HG03354 (cell line): ENCODE measurements at regions not wholly inside any gene's neighbourhood (a gene's known extent, or its start where the extent isn't known, plus 50 kb on each side); places are given as distances from the start of the nearest gene placed in this dataset.

ENCODE experiments used
- ATAC-seq: cut with Tn5 transposase; IDR thresholded peaks from one replicate; pipeline ENCODE4 v1.9.1; 2021; ENCODE audit warnings: mild to moderate bottlenecking; ENCODE audit not compliant: unreplicated experiment, poor library complexity, severe bottlenecking

GRCh38 chr4:175499735-175500352, 312.2 kb downstream of the GPM6A start:
- ATAC-seq = no peak

- no peak for ATAC-seq
Measured at GRCh38 chr4:175504318-175504717, 307.7 kb downstream of the GPM6A start.

GRCh38 chr4:175509320-175509719, 302.7 kb downstream of the GPM6A start:
- no peak for ATAC-seq

- ATAC-seq = no peak
Measured at GRCh38 chr4:175511861-175512260, 300.2 kb downstream of the GPM6A start.

- ATAC-seq = no peak
Measured at GRCh38 chr4:175514174-175514573, 297.9 kb downstream of the GPM6A start.

- no peak for ATAC-seq
Measured at GRCh38 chr4:175530655-175531054, 281.4 kb downstream of the GPM6A start.

GRCh38 chr4:175531405-175532091, 280.5 kb downstream of the GPM6A start:
- no peak for ATAC-seq

GRCh38 chr4:175536852-175537453, 275.1 kb downstream of the GPM6A start:
- ATAC-seq = peak; percentile 75

- no peak for ATAC-seq
Measured at GRCh38 chr4:175539498-175539897, 272.6 kb downstream of the GPM6A start.

- ATAC-seq = no peak
Measured at GRCh38 chr4:175540151-175540550, 271.9 kb downstream of the GPM6A start.

GRCh38 chr4:175540732-175541131, 271.3 kb downstream of the GPM6A start:
- ATAC-seq = no peak

- no peak for ATAC-seq
Measured at GRCh38 chr4:175542786-175543185, 269.3 kb downstream of the GPM6A start.

- no peak for ATAC-seq
Measured at GRCh38 chr4:175559126-175559525, 252.9 kb downstream of the GPM6A start.

- no peak for ATAC-seq
Measured at GRCh38 chr4:175559526-175559925, 252.5 kb downstream of the GPM6A start.

GRCh38 chr4:175560604-175561003, 251.5 kb downstream of the GPM6A start:
- ATAC-seq = no peak

- no peak for ATAC-seq
Measured at GRCh38 chr4:175561696-175562095, 250.4 kb downstream of the GPM6A start.

- no peak for ATAC-seq
Measured at GRCh38 chr4:175562111-175562510, 250.0 kb downstream of the GPM6A start.

GRCh38 chr4:175562542-175562941, 249.5 kb downstream of the GPM6A start:
- ATAC-seq = no peak
